ENCODE measurements at regions not wholly inside any gene's neighbourhood (a gene's known extent, or its start where the extent isn't known, plus 50 kb on each side); places are given as distances from the start of the nearest gene placed in this dataset.

- TF ChIP-seq EZH2 (IDR thresholded peaks at IDR 0.05; ENCODE audit: borderline replicate concordance, low read depth, low read length, poor library complexity, severe bottlenecking) = no peak
- no peak for TF ChIP-seq CTCF (conservative IDR thresholded peaks at IDR 0.05; ENCODE audit: low read depth, low read length)
Measured at GRCh38 chr17:33745047-33745760, 452.1 kb upstream of the ASIC2 start.
